Upper lobe of left lung (tissue), 4 donors: ENCODE measurements at regions not wholly inside any gene's neighbourhood (a gene's known extent, or its start where the extent isn't known, plus 50 kb on each side); places are given as distances from the start of the nearest gene placed in this dataset.
"Not testable (repeated sequence)": the region's sequence is repeated elsewhere in the genome, so short reads cannot be mapped to it uniquely, and the experiment has no call there.

ENCODE experiments used
- CTCF ChIP-seq, 6 experiments: fragments of 450-650 bp in 4 of 6; fragments of 200-600 bp in 2 of 6; sonication (generic) in 2 of 6; IDR thresholded peaks; one replicate each; pipeline ENCODE4 v1.5.1; 2016 to 2019; ENCODE audit warnings: antibody characterized with exemption in 6 of 6
- EP300 ChIP-seq, 4 donors: sonication (generic); formaldehyde crosslinking; IDR thresholded peaks; one replicate each; pipeline ENCODE4 v1.5.1; 2017; ENCODE audit warnings: antibody characterized with exemption in 4 of 4, control low read depth in 2 of 4
- POLR2A ChIP-seq, 4 donors: fragments of 450-650 bp; IDR thresholded peaks; one replicate each; pipeline ENCODE4 v1.5.1; 2016 to 2017; ENCODE audit warnings: antibody characterized with exemption in 4 of 4, mild to moderate bottlenecking in 2 of 4
- POLR2AphosphoS5 ChIP-seq, 2 donors: sonication (generic); formaldehyde crosslinking; IDR thresholded peaks; one replicate each; pipeline ENCODE4 v1.5.1; 2017; ENCODE audit warnings: antibody characterized with exemption in 2 of 2

DNA sequence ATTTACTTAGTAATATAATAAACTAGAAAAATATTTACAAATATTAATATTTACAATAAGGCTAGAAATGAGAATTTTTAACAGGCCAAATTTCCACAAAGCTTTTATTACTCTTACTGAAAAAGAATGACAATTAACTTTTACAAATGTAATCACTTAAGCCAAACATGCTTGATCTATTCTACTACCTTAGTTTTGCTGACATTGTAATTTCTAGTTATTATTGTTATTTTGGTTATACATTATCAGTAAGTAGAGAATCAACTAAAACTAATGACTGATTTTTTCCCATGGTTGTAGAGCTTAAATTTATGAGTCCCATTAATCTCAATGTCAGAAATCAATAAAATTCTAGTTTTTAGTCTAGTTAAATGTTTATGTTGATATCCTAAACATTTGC lies 107.8 kb upstream of the PARP8 start:
- not testable (repeated sequence) for TF ChIP-seq POLR2A, CTCF, POLR2AphosphoS5, EP300 (IDR thresholded peaks at IDR 0.05)
